GM18511 (cell line): ENCODE measurements at regions not wholly inside any gene's neighbourhood (a gene's known extent, or its start where the extent isn't known, plus 50 kb on each side); places are given as distances from the start of the nearest gene placed in this dataset.

Experiments used
- ATAC-seq: cut with Tn5 transposase; IDR thresholded peaks from one replicate; pipeline ENCODE4 v1.9.1; 2021; ENCODE audit warnings: mild to moderate bottlenecking, moderate library complexity; ENCODE audit not compliant: unreplicated experiment

- no peak for ATAC-seq
Measured at GRCh38 chrX:109312757-109313156, 169.1 kb downstream of the GUCY2F start.

DNA sequence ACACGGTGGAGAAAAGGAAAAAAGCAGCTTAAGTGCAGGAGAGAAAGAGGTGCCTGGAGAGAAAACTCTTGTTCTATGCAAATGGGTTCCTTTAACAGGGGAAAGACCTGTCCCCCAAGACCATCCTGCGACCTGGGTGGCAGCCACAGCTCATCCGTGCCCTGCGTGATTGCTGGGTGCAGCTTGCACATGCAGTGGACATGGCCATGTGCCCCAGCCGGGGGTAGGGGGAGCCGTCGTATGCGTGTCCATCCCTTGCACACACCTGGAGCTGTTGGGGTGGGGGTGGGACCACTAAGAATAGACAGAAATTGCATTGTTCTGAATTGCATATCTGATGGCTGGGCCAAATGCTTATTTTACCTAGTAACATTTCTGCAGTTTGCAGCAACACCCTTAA lies 171.9 kb downstream of the GUCY2F start:
- no peak for ATAC-seq

DNA sequence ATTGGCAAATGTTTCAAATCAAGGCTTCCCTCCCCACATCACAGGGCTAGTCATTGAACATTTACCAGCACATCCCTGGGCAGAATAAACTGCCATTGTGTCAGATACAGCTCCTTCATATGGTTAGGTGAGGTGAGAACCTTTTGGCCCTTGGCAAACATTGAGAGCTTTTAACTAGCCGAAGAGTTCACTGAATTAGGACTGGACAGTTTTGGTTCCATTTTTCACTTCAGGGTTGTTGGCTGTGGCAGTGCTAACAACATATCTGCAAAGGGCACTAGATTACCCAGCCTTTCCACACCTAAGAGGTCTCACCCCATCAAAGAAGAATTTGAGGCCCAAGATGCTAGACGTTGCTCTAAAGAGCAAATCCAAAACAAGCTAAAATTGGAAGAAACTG lies 180.7 kb downstream of the GUCY2F start:
- no peak for ATAC-seq

GRCh38 chrX:109300415-109300814 lies 181.5 kb downstream of the GUCY2F start:
- ATAC-seq, result no peak

DNA sequence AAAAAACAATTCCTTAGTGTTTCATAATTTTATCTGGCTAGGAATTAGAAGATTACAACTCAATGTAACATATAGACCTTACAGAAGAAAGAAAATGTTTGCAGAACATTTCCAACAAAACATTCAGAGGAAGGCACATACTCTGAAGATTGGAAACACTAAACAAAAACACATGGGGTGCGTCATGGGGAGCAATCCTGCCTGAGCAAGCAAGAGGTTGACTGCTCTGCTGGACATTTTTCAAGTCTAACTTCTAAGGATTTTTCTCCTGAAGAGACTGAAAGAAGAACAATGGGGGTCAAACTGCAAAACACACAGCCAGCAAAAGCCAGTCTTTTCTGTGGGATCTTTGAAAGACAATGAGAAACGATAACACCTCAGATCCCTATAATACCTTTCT lies 182.8 kb downstream of the GUCY2F start:
- ATAC-seq, result no peak

- no peak for ATAC-seq
Measured at GRCh38 chrX:109294097-109294814, 187.6 kb downstream of the GUCY2F start.

- ATAC-seq, result peak; percentile 57
Measured at GRCh38 chrX:109283870-109284269, 198.0 kb downstream of the GUCY2F start.

- peak; percentile 62 for ATAC-seq
Measured at GRCh38 chrX:109281483-109282275, 200.2 kb downstream of the GUCY2F start.

DNA sequence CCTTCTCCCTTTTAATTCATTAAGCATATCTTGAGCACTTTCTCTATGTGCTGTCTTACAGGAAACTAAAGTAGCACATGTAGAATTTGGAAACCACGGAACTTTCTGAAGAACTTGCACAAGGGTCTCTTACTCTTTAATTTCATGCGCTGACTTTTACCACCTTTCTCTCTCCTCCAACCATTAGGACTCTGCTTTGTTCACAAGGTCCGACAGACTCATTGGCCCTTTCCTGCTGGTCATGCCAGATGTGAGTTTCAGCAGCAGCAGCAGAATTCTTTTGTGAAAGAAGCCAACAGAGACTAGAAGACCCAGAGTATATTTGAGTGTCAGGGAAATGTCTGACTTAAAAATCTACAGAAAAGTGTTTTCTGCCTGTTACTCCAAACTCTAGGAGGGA lies 207.1 kb downstream of the GUCY2F start:
- no peak for ATAC-seq

GRCh38 chrX:109270580-109271484 lies 211.1 kb downstream of the GUCY2F start:
- peak; percentile 95 for ATAC-seq

DNA sequence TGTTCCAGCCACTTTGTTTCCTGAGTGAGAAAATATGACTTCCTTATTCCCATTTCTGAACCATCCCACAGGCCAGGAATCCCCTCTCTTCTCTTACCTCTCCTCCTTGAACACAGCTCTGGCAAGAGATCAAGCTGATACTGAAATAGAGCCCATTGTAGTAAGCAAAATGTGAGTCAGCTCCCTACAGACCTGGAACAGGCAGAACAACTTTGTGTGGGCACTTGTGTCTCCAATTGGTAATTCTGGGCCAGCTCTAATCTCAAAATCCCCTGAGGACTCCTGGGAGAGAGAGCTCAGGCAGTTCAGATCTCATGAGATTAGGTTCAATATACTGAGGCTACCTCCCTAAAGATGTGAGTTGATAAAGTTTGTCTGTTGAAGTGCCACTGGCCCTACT lies 213.5 kb downstream of the GUCY2F start:
- no peak for ATAC-seq

GRCh38 chrX:109266034-109266433 lies 215.9 kb downstream of the GUCY2F start:
- no peak for ATAC-seq

DNA sequence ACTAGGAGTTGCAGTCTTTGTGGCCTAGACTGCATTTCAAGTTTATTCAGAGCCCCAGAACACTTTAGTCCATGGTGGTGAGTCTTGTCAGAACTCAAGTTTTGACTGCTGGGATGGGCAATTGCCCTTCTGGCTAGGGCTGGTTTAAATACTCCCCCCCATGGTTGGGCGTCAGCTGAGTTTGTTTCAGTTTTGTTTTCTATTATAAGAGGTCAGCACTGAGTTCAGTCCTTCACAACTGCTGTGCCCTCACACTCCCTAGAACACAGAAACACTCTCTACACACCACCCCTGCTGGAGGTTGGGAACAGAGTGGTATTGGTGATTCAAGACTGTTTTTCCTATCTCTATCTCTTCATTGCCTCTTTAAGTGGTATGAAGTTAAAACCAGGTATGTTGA lies 217.0 kb downstream of the GUCY2F start:
- peak; percentile 62 for ATAC-seq

DNA sequence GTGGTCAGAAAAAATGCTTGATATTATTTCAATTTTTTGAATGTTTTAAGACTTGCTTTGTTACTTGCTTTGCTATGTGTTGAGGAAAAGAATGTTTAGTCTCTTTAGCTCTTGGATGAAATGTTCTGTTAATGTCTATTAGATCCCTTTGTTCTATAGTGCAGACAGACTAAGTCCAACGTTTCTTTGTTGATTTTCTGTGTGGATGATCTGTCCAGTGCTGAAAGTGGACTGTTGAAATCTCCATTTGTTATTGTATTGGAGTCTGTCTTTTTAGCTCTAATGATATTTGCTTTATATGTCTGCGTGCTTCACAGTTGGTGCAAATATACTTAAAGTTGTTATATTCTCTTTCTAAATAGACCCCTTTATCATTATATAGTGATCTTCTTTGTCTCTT lies 220.6 kb downstream of the GUCY2F start:
- ATAC-seq, result no peak

GRCh38 chrX:109252789-109253188 lies 229.1 kb downstream of the GUCY2F start:
- ATAC-seq, result no peak

GRCh38 chrX:109218761-109219160 lies 263.1 kb downstream of the GUCY2F start:
- no peak for ATAC-seq

DNA sequence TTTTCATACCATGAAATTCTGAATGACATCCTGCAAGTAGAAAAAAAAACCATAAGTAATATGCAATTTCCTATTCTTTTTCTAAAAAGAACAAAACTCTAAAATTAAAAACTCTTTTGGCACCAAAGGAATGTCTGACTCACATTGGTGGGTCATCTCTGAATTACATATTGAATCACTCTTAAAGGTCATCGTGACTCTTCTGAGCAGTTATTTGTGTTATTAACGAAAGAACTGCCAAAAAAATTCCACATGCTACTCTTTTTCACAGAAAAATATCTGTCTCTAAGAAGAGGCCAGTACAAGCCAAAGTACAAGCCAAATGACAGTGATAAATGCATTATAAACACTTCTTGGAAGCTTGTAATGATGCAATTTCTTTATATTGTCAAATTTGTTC lies 282.2 kb downstream of the GUCY2F start:
- ATAC-seq, result no peak

DNA sequence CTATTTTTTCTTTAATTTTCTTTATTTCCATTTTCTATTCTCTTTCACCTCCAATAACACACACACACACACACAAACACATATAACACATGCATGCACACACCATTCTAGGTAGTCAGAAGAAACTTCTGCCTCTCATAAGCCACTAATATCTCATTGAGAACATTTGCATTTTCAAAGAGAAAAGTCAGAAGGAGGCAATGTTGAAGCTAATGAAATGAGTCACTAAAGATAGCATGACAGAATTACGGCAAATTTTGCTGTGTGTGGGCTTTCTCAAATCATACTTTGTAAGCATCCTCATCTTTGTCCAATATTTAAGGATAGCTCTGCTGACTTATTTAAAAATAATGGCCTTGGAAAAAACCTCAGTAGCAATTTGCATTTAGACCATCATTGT lies 291.3 kb downstream of the GUCY2F start:
- no peak for ATAC-seq

DNA sequence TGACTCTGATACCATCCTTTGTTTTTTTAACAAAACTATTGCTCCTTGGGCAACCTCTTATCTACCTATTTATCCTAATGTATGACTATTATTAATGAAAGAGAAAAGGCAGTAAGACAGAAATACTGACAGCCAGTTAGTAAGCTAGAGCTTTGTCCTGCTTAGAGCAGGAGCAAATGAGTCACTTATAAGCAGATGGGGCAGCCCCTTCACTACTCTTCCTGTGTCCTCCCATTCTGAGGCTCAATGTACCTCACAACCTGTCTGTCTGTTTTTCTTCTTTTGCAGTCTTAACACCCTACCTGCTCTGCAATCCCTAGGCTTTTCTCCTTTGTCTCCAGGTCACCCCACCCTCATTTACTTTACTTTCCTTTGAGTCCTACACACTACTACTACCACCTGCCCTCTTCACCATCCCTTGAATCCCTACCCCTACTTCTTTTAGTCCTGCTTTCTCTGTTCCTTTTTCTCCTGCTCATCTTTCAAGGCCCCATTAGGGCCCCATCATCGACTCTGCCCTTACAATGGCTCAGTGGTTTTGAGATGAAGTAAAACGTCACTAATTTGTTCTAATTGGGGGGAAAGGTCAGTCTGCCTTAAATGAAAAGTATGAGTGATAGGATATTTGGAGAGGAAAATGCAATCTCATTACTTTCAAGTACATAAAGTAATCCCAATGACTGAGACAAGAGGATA lies 294.3 kb downstream of the GUCY2F start:
- ATAC-seq, result peak; percentile 88

DNA sequence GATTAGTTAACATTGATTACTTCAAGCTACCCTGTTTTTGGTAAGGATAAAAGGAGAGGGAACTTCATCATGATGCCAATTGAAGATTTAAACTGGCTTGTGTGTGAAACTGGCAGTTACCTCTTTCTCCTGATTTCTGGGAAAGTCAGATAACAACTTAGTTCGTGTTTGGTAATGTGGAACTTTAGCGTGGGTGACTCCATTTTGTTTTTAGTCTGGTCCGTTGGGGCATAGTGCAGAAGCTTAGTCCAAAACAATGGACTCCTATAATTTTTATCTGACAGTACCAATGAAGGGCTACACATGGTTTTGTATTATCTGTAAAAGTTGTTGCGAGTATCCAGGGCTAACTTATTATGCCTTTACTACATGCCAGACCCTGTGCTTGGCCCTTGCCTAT lies 294.9 kb downstream of the GUCY2F start:
- ATAC-seq, result no peak
